Trophoblast cell (in vitro differentiated cells and primary cell): ENCODE measurements at regions not wholly inside any gene's neighbourhood (a gene's known extent, or its start where the extent isn't known, plus 50 kb on each side); places are given as distances from the start of the nearest gene placed in this dataset.
"Not testable (repeated sequence)": the region's sequence is repeated elsewhere in the genome, so short reads cannot be mapped to it uniquely, and the experiment has no call there.

ENCODE experiments used
- DNase-seq, 2 donors: peaks; one replicate each; pipeline ENCODE4 v3.0.0-alpha.2; 2016
- H2AFZ ChIP-seq: 2 replicates; pipeline ENCODE4 v1.6.1; 2013; ENCODE audit warnings: low read length, moderate library complexity, mild to moderate bottlenecking; ENCODE audit not compliant: insufficient read depth, poor library complexity
- H2AK5ac ChIP-seq: 2 replicates; pipeline ENCODE4 v1.6.1; 2013; ENCODE audit warnings: mild to moderate bottlenecking, low read length
- H2BK120ac ChIP-seq: 2 replicates; pipeline ENCODE4 v1.6.1; 2013; ENCODE audit warnings: low read length, mild to moderate bottlenecking, moderate library complexity; ENCODE audit not compliant: insufficient read depth, poor library complexity
- H2BK12ac ChIP-seq: 2 replicates; pipeline ENCODE4 v1.6.1; 2013; ENCODE audit warnings: mild to moderate bottlenecking, low read length, moderate library complexity
- H2BK5ac ChIP-seq: 2 replicates; pipeline ENCODE4 v1.6.1; 2013; ENCODE audit warnings: low read length, low read depth, moderate library complexity, mild to moderate bottlenecking; ENCODE audit not compliant: poor library complexity
- H3K14ac ChIP-seq: 2 replicates; pipeline ENCODE4 v1.6.1; 2013; ENCODE audit warnings: mild to moderate bottlenecking, low read length
- H3K18ac ChIP-seq: 2 replicates; pipeline ENCODE4 v1.6.1; 2013; ENCODE audit warnings: mild to moderate bottlenecking, low read length
- H3K23ac ChIP-seq: 2 replicates; pipeline ENCODE4 v1.6.1; 2013; ENCODE audit warnings: low read length
- H3K27ac ChIP-seq: 2 replicates; pipeline ENCODE4 v1.5.1; 2013; ENCODE audit warnings: low read depth, mild to moderate bottlenecking, inconsistent platforms, low read length, moderate library complexity
- H3K27me3 ChIP-seq: 2 replicates; pipeline ENCODE4 v1.6.1; 2013; ENCODE audit warnings: inconsistent platforms, mild to moderate bottlenecking, low read length, moderate library complexity; ENCODE audit not compliant: insufficient read depth
- H3K36me3 ChIP-seq, 2 experiments: 1 replicate in 1 of 2; 2 replicates in 1 of 2; pipeline ENCODE4 v1.6.1; 2013; ENCODE audit warnings: low read length in 2 of 2, mild to moderate bottlenecking in 2 of 2, moderate library complexity in 1 of 2; ENCODE audit not compliant: insufficient read depth in 2 of 2, control insufficient read depth in 1 of 2
- H3K4ac ChIP-seq: 2 replicates; pipeline ENCODE4 v1.6.1; 2013; ENCODE audit warnings: low read depth, mild to moderate bottlenecking, low read length, moderate library complexity
- H3K4me1 ChIP-seq, 2 experiments: 1 replicate in 1 of 2; 2 replicates in 1 of 2; pipeline ENCODE4 v1.6.1; 2013; ENCODE audit warnings: low read length in 2 of 2, mild to moderate bottlenecking in 2 of 2, moderate library complexity in 1 of 2; ENCODE audit not compliant: insufficient read depth in 2 of 2, control insufficient read depth in 1 of 2
- H3K4me2 ChIP-seq: 2 replicates; pipeline ENCODE4 v1.6.1; 2013; ENCODE audit warnings: inconsistent platforms, mild to moderate bottlenecking, low read length, moderate library complexity
- H3K4me3 ChIP-seq: 2 replicates; pipeline ENCODE4 v1.5.1; 2013; ENCODE audit warnings: mild to moderate bottlenecking, low read depth, low read length, inconsistent platforms
- H3K79me1 ChIP-seq: one replicate; pipeline ENCODE4 v1.6.1; 2013; ENCODE audit warnings: low read length
- H3K79me2 ChIP-seq: 2 replicates; pipeline ENCODE4 v1.6.1; 2013; ENCODE audit warnings: low read length, mild to moderate bottlenecking; ENCODE audit not compliant: control insufficient read depth, insufficient read depth, poor library complexity
- H3K9ac ChIP-seq: 2 replicates; pipeline ENCODE4 v1.6.1; 2013; ENCODE audit warnings: mild to moderate bottlenecking, low read length
- H3K9me3 ChIP-seq: 2 replicates; pipeline ENCODE4 v1.6.1; 2013; ENCODE audit warnings: low read depth, mild to moderate bottlenecking, control low read depth, inconsistent platforms, low read length; ENCODE audit not compliant: insufficient read depth
- H4K12ac ChIP-seq: 2 replicates; pipeline ENCODE4 v1.6.1; 2013; ENCODE audit warnings: low read depth, mild to moderate bottlenecking, low read length, moderate library complexity
- H4K8ac ChIP-seq: 2 replicates; pipeline ENCODE4 v1.6.1; 2013; ENCODE audit warnings: low read depth, mild to moderate bottlenecking, low read length, moderate library complexity
- H4K91ac ChIP-seq: one replicate; pipeline ENCODE4 v1.6.1; 2013; ENCODE audit warnings: low read depth, mild to moderate bottlenecking, low read length, moderate library complexity
- WGBS: extraction: QIAGEN DNeasy Blood & Tissue Kit; methylation state at CpG from one replicate; pipeline ENCODE4 v1.1.7; 2013; ENCODE audit warnings: missing lambda C conversion rate; ENCODE audit not compliant: insufficient read length, insufficient coverage; ENCODE audit errors: extremely low coverage; 5-methylcytosine and 5-hydroxymethylcytosine counted together

DNA sequence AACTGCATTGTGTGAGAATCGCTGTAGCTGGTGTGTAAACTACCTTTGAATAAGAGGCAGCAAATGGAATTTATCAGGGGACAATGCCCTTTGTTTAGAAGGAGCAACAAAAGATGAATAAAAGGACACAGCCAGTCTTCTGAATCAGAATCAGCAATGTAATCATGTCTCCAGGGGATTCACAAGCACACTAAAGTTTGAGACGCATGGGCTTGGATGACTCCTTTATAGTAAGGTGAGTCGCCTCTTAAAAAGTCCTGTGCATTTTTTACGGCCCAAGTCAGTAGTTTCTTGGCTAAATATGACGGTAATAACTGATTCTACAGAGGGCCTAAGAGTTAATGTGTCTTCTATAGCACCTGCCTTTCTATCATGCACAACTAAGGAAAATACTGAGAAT is 113.6 kb upstream of the NUDT12 start:
- H3K18ac ChIP-seq, H3K4ac ChIP-seq, H2BK12ac ChIP-seq, H3K27ac ChIP-seq, H3K9ac ChIP-seq, H3K4me2 ChIP-seq, H3K14ac ChIP-seq, H2BK120ac ChIP-seq, H2AK5ac ChIP-seq, H2BK5ac ChIP-seq, H3K23ac ChIP-seq, H4K8ac ChIP-seq, H3K79me1 ChIP-seq, H3K4me1 ChIP-seq, H3K9me3 ChIP-seq, H3K27me3 ChIP-seq, H4K12ac ChIP-seq, H3K4me3 ChIP-seq, DNase-seq, H2AFZ ChIP-seq, H4K91ac ChIP-seq, H3K36me3 ChIP-seq, H3K79me2 ChIP-seq: not testable (repeated sequence)
- no CpG with 5 or more reads among the region's 5 CpGs for WGBS

DNA sequence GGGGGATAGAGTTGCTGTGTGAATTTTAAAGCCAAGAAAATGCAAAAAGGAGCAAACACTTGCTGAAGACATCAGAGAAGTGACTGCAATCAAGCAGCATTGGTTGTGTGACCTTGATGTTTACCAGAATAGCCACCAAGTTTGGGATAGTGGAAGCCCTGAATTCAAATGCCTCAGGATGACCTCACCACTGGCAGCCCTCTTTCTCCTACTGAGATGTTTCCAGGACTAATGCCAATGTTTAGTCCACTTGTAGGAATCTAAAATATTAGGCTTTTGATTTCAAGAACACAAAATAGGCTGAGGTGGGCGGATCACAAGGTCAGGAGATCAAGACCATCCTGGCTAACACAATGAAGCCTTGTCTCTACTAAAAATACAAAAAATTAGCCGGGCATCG is 112.2 kb upstream of the NUDT12 start:
- H3K9ac ChIP-seq, result no peak overlapping the region
- H4K91ac ChIP-seq, result no peak overlapping the region
- H3K4me1 ChIP-seq, result no peaks in the 10 kb centered on the region
- no peak overlapping the region for H3K4ac ChIP-seq
- H2AK5ac ChIP-seq, result no peak overlapping the region
- H2BK5ac ChIP-seq, result no peak overlapping the region
- H4K8ac ChIP-seq, result no peak overlapping the region
- H3K4me2 ChIP-seq, result no peak overlapping the region
- no peak overlapping the region for H3K14ac ChIP-seq
- no peaks in the 10 kb centered on the region for H3K36me3 ChIP-seq
- H3K79me1 ChIP-seq, result no peaks in the 10 kb centered on the region
- H2BK120ac ChIP-seq, result no peak overlapping the region
- H3K23ac ChIP-seq, result no peak overlapping the region
- no peak overlapping the region for H2AFZ ChIP-seq
- no peak overlapping the region for H3K27ac ChIP-seq
- WGBS, result no CpG with 5 or more reads among the region's 3 CpGs
- H2BK12ac ChIP-seq, result no peak overlapping the region
- H3K79me2 ChIP-seq, result no peaks in the 10 kb centered on the region
- no peaks in the 10 kb centered on the region for H3K9me3 ChIP-seq
- no peaks in the 10 kb centered on the region for H3K27me3 ChIP-seq
- H3K18ac ChIP-seq, result no peak overlapping the region
- no peak overlapping the region for H4K12ac ChIP-seq
- DNase-seq, result no peak
- no peak overlapping the region for H3K4me3 ChIP-seq

DNA sequence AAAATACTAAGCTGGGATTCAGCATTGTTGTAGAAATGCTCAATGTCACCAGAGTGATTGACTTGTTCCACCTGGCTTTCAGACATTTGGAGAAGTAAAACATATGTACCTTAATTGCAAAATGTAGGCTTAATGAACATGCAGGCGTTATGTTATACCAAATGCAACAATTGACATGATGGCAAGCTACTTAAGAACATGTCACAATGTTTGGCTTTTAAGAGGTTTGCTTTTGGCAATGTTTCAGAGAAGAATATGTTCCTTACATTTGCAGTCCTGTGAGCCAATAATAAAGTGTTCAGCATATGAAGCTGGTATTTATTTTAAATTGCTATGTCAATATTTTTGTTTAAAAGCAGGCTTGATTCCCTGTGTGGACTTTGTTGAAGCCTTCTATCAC is 111.7 kb upstream of the NUDT12 start:
- Histone ChIP-seq H3K23ac (no peak overlapping the region), H3K4me1 (no peaks in the 10 kb centered on the region), H4K12ac (no peak overlapping the region), H2BK120ac (no peak overlapping the region), H3K18ac (no peak overlapping the region), H4K91ac (no peak overlapping the region), H3K9ac (no peak overlapping the region), H3K4me2 (no peak overlapping the region), H2AK5ac (no peak overlapping the region), H3K4me3 (no peak overlapping the region), H3K79me2 (no peaks in the 10 kb centered on the region), H3K27me3 (no peaks in the 10 kb centered on the region), H3K79me1 (no peaks in the 10 kb centered on the region), H2BK12ac (no peak overlapping the region), H3K14ac (no peak overlapping the region), H2AFZ (no peak overlapping the region), H3K27ac (no peak overlapping the region), H2BK5ac (no peak overlapping the region), H3K36me3 (no peaks in the 10 kb centered on the region), H4K8ac (no peak overlapping the region), H3K9me3 (no peaks in the 10 kb centered on the region), H3K4ac (no peak overlapping the region)
- DNase-seq, result no peak
- WGBS, result no CpG with 5 or more reads among the region's 1 CpG

DNA sequence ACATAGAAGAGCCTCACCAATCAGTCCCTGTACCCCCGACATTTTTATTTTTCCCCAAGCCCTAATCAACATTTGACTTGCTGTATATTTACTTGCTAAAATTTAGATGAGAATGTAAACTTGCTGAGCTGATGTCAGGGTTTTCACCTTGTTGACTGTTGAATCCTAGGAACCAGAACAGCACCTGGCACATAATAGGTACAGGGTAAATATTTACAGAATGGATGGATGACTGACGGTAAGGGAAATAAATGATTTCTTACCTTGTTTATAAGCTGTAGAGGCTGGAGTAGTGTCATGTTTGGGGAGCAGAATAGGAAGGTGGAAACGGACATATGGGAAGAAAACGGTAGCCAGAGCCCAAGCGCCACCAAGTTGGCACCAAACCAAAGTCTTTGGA is 107.0 kb upstream of the NUDT12 start:
- Histone ChIP-seq H2BK12ac (no peak overlapping the region), H3K9ac (no peak overlapping the region), H3K23ac (no peak overlapping the region), H3K4ac (no peak overlapping the region), H3K4me3 (no peak overlapping the region), H2AK5ac (no peak overlapping the region), H3K4me1 (no peaks in the 10 kb centered on the region), H3K18ac (no peak overlapping the region), H4K12ac (no peak overlapping the region), H2AFZ (no peak overlapping the region), H3K79me1 (no peaks in the 10 kb centered on the region), H4K8ac (no peak overlapping the region), H4K91ac (no peak overlapping the region), H3K4me2 (no peak overlapping the region), H2BK5ac (no peak overlapping the region), H3K27me3 (no peaks in the 10 kb centered on the region), H2BK120ac (no peak overlapping the region), H3K9me3 (no peaks in the 10 kb centered on the region), H3K79me2 (no peaks in the 10 kb centered on the region), H3K27ac (no peak overlapping the region), H3K14ac (no peak overlapping the region), H3K36me3 (no peaks in the 10 kb centered on the region)
- no CpG with 5 or more reads among the region's 5 CpGs for WGBS
- DNase-seq, result no peak
